Right atrium auricular region (tissue), 2 donors: ENCODE measurements at regions not wholly inside any gene's neighbourhood (a gene's known extent, or its start where the extent isn't known, plus 50 kb on each side); places are given as distances from the start of the nearest gene placed in this dataset.
"Not testable (repeated sequence)": the region's sequence is repeated elsewhere in the genome, so short reads cannot be mapped to it uniquely, and the experiment has no call there.

Experiments used
- DNase-seq: peaks from one replicate; pipeline ENCODE4 v3.0.0-alpha.2; 2019; ENCODE audit warnings: low spot score
- H3K27ac ChIP-seq, 2 donors: fragments of 200-600 bp; sonication (generic); 1 replicate in 1 of 2; 2 replicates in 1 of 2; pipeline ENCODE4 v1.5.1; 2016 to 2019
- H3K27me3 ChIP-seq, 2 donors: fragments of 200-600 bp; sonication (generic); one replicate each; pipeline versions ENCODE4 v1.5.1 to v1.6.0; 2017 to 2019
- H3K36me3 ChIP-seq: fragments of 200-600 bp; sonication (generic); one replicate; pipeline ENCODE4 v1.5.1; 2016
- H3K4me1 ChIP-seq, 2 donors: fragments of 200-600 bp; sonication (generic); one replicate each; pipeline versions ENCODE4 v1.5.1 to v1.6.0; 2017 to 2019
- H3K4me3 ChIP-seq, 2 donors: fragments of 200-600 bp; sonication (generic); 1 replicate in 1 of 2; 2 replicates in 1 of 2; pipeline ENCODE4 v1.5.1; 2017 to 2019; ENCODE audit warnings: mild to moderate bottlenecking in 1 of 2, moderate library complexity in 1 of 2
- H3K9me3 ChIP-seq, 2 donors: fragments of 200-600 bp; sonication (generic); one replicate each; pipeline ENCODE4 v1.5.1; 2019
- CTCF ChIP-seq, 2 donors: fragments of 200-600 bp; sonication (generic); IDR thresholded peaks; one replicate each; pipeline ENCODE4 v1.5.1; 2019; ENCODE audit warnings: antibody characterized with exemption in 2 of 2

GRCh38 chr12:70083677-70084020 is 159.6 kb upstream of the CNOT2 start:
- H3K9me3 ChIP-seq, result no peaks in the 10 kb centered on the region
- no peaks in the 10 kb centered on the region for H3K27me3 ChIP-seq
- no peak for DNase-seq
- no peaks in the 10 kb centered on the region for H3K36me3 ChIP-seq
- no peak overlapping the region for H3K27ac ChIP-seq
- no peak overlapping the region for H3K4me3 ChIP-seq
- no peaks in the 10 kb centered on the region for H3K4me1 ChIP-seq
- no peak for TF ChIP-seq CTCF (IDR thresholded peaks at IDR 0.05)

- not testable (repeated sequence) for H3K27me3 ChIP-seq, H3K4me3 ChIP-seq, H3K27ac ChIP-seq, H3K9me3 ChIP-seq, H3K4me1 ChIP-seq, H3K36me3 ChIP-seq, DNase-seq
These were observed 156.9 kb upstream of the CNOT2 start for GRCh38 chr12:70086372-70086771.

GRCh38 chr12:70091021-70091521 is 152.2 kb upstream of the CNOT2 start:
- Histone ChIP-seq H3K9me3 (no peaks in the 10 kb centered on the region), H3K27ac (no peak overlapping the region), H3K4me1 (no peaks in the 10 kb centered on the region), H3K27me3 (no peaks in the 10 kb centered on the region), H3K4me3 (no peak overlapping the region), H3K36me3 (no peaks in the 10 kb centered on the region)
- DNase-seq, result no peak
- TF ChIP-seq CTCF (IDR thresholded peaks at IDR 0.05), result no peak

GRCh38 chr12:70094467-70094866 is 148.8 kb upstream of the CNOT2 start:
- no peak overlapping the region for H3K27ac ChIP-seq
- no peaks in the 10 kb centered on the region for H3K9me3 ChIP-seq
- H3K27me3 ChIP-seq, result no peaks in the 10 kb centered on the region
- DNase-seq, result no peak
- no peak for TF ChIP-seq CTCF (IDR thresholded peaks at IDR 0.05)
- H3K36me3 ChIP-seq, result no peaks in the 10 kb centered on the region
- no peaks in the 10 kb centered on the region for H3K4me1 ChIP-seq
- no peak overlapping the region for H3K4me3 ChIP-seq

- H3K27me3 ChIP-seq, result no peaks in the 10 kb centered on the region
- no peak overlapping the region for H3K27ac ChIP-seq
- no peaks in the 10 kb centered on the region for H3K36me3 ChIP-seq
- H3K4me3 ChIP-seq, result no peak overlapping the region
- no peaks in the 10 kb centered on the region for H3K9me3 ChIP-seq
- no peak for TF ChIP-seq CTCF (IDR thresholded peaks at IDR 0.05)
- no peaks in the 10 kb centered on the region for H3K4me1 ChIP-seq
- no peak for DNase-seq
These were observed 146.3 kb upstream of the CNOT2 start for GRCh38 chr12:70096759-70097410.

GRCh38 chr12:70101064-70101463 is 142.2 kb upstream of the CNOT2 start:
- no peaks in the 10 kb centered on the region for H3K4me1 ChIP-seq
- no peak overlapping the region for H3K27ac ChIP-seq
- H3K4me3 ChIP-seq, result no peak overlapping the region
- no peaks in the 10 kb centered on the region for H3K9me3 ChIP-seq
- H3K36me3 ChIP-seq, result no peaks in the 10 kb centered on the region
- H3K27me3 ChIP-seq, result no peaks in the 10 kb centered on the region
- no peak for TF ChIP-seq CTCF (IDR thresholded peaks at IDR 0.05)
- no peak for DNase-seq
